A673 (cell line): ENCODE measurements at regions not wholly inside any gene's neighbourhood (a gene's known extent, or its start where the extent isn't known, plus 50 kb on each side); places are given as distances from the start of the nearest gene placed in this dataset.

Experiments used
- BruUV-seq: library from RNA; stranded (reverse); fragments of 400-500 nt; replicated peaks from 2 replicates; lab custom pipeline; 2021; lab: Mats Ljungman, UMichigan
- CTCF ChIA-PET: fragments of 300-600 bp; sonication (Branson Sonifier 250); formaldehyde crosslinking; loops from one replicate; lab custom pipeline; 2022; ENCODE audit warnings: antibody characterized with exemption; lab: Charles Lee
- POLR2A ChIA-PET: fragments of 300-600 bp; sonication (Branson Sonifier 250); formaldehyde crosslinking; loops from one replicate; lab custom pipeline; 2022; ENCODE audit warnings: antibody characterized with exemption; ENCODE audit not compliant: low non-redundant PET; lab: Charles Lee
- DNase-seq: peaks from one replicate; pipeline ENCODE4 v3.0.0-alpha.2; 2015; ENCODE audit warnings: low spot score
- H3K27ac ChIP-seq: fragments of 200-600 bp; sonication (generic); 2 replicates; pipeline ENCODE4 v1.5.1; 2016; ENCODE audit warnings: mixed run types, low read depth, mild to moderate bottlenecking, mixed read lengths, antibody characterized with exemption, low read length; ENCODE audit not compliant: poor library complexity, severe bottlenecking
- H3K27me3 ChIP-seq: fragments of 200-600 bp; sonication (generic); replicated peaks from 2 replicates; pipeline ENCODE4 v1.6.1; 2017; ENCODE audit warnings: mixed run types, low read depth, mild to moderate bottlenecking, mixed read lengths, antibody characterized with exemption, low read length; ENCODE audit not compliant: insufficient read depth, poor library complexity
- H3K36me3 ChIP-seq: fragments of 200-600 bp; sonication (generic); 2 replicates; pipeline ENCODE4 v1.6.1; 2016; ENCODE audit warnings: mixed run types, mild to moderate bottlenecking, mixed read lengths, antibody characterized with exemption, low read length; ENCODE audit not compliant: insufficient read depth, poor library complexity, severe bottlenecking
- H3K4me1 ChIP-seq: fragments of 200-600 bp; sonication (generic); 2 replicates; pipeline ENCODE4 v1.6.1; 2017; ENCODE audit warnings: mixed run types, mild to moderate bottlenecking, mixed read lengths, antibody characterized with exemption, low read length; ENCODE audit not compliant: insufficient read depth, poor library complexity, severe bottlenecking
- H3K4me3 ChIP-seq: fragments of 200-600 bp; sonication (generic); 2 replicates; pipeline ENCODE4 v1.5.1; 2016; ENCODE audit warnings: low read depth, mixed run types, mild to moderate bottlenecking, mixed read lengths, low read length; ENCODE audit not compliant: poor library complexity, severe bottlenecking
- H3K9me3 ChIP-seq: fragments of 200-600 bp; sonication (generic); 2 replicates; pipeline ENCODE4 v1.6.1; 2016; ENCODE audit warnings: mixed run types, low read depth, mild to moderate bottlenecking, mixed read lengths, antibody characterized with exemption, low read length; ENCODE audit not compliant: poor library complexity, severe bottlenecking
- CTCF ChIP-seq: fragments of 300-800, 200-600 bp; sonication (generic); conservative IDR thresholded peaks from 2 replicates; pipeline ENCODE4 v1.5.1; 2017; ENCODE audit warnings: low read depth, mild to moderate bottlenecking, antibody characterized with exemption, low read length, moderate library complexity, mixed read lengths
- EZH2 ChIP-seq: fragments of 200-600 bp; sonication (generic); IDR thresholded peaks from 2 replicates; pipeline ENCODE4 v1.6.1; 2017; ENCODE audit warnings: borderline replicate concordance, low read depth, mild to moderate bottlenecking, mixed read lengths, antibody characterized with exemption, low read length; ENCODE audit not compliant: poor library complexity, severe bottlenecking
- intact Hi-C: fragments of 100-400 bp; cut with micrococcal nuclease; formaldehyde crosslinking; loops from one replicate; pipeline ENCODE4 v1.10.0; 2022; ENCODE audit not compliant: unreplicated experiment

GRCh38 chr12:124440841-124441381, 126.5 kb downstream of the NCOR2 start:
- no peaks in the 10 kb centered on the region for H3K9me3 ChIP-seq
- H3K36me3 ChIP-seq, result peaks cover 19% of the 10 kb centered on the region
- H3K4me3 ChIP-seq, result no peak overlapping the region
- intact Hi-C loops, result no loop called here
- BruUV-seq, result TSS peak; percentile 53
- ChIA-PET POLR2A (no interaction called here), CTCF (no interaction called here)
- H3K27ac ChIP-seq, result peak overlapping the region; percentile 63
- no peak for DNase-seq
- H3K4me1 ChIP-seq, result peaks cover 32% of the 10 kb centered on the region
- H3K27me3 ChIP-seq, result no peaks in the 10 kb centered on the region
- TF ChIP-seq EZH2, result no peak

DNA sequence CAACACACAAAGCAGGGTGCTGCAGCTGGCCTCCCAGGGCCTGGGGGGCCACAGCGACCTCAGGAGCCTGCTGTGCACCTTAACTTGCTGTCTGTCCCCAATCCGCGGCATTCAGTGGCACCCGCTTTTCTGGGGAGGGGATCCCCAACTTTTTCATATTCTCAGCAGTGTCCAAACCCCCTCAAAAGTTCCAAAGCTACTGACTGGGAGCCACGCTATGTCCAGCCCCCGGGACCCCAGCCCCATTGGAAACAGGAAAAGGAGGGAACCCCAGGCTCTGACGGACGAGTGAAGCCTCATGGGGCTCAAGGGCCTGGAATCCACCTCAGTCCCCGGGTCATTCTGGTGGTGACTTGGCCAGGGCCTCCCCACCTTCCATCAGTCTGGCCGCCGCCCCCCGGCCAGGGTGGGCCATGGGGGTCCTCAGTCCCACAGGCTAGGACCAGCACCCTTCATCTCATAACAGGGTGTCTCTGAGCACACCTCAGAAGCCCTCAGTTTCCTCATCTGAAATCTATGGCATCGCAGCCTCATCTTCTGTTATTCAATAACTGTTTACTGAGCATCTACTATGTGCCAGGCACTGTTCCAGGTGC, 127.3 kb downstream of the NCOR2 start:
- DNase-seq, result no peak
- H3K27ac ChIP-seq, result peak overlapping the region; percentile 63
- H3K36me3 ChIP-seq, result peaks cover 19% of the 10 kb centered on the region

GRCh38 chr12:124438437-124439056, 128.9 kb downstream of the NCOR2 start:
- ChIA-PET CTCF (no interaction called here), POLR2A (no interaction called here)
- H3K9me3 ChIP-seq, result no peaks in the 10 kb centered on the region
- DNase-seq, result no peak
- no peaks in the 10 kb centered on the region for H3K27me3 ChIP-seq
- BruUV-seq, result no TSS peak
- peaks cover 9% of the 10 kb centered on the region for H3K36me3 ChIP-seq
- intact Hi-C loops, result no loop called here
- peak overlapping the region; percentile 63 for H3K27ac ChIP-seq
- peaks cover 35% of the 10 kb centered on the region for H3K4me1 ChIP-seq
- no peak overlapping the region for H3K4me3 ChIP-seq
- TF ChIP-seq EZH2, result no peak
- no peak for TF ChIP-seq CTCF

More for the DNA sequence above, 127.3 kb downstream of the NCOR2 start:
- no peaks in the 10 kb centered on the region for H3K27me3 ChIP-seq
- TF ChIP-seq CTCF, result no peak
- no peak for TF ChIP-seq EZH2
- CTCF ChIA-PET, result no interaction called here
- BruUV-seq, result no TSS peak
- peaks cover 27% of the 10 kb centered on the region for H3K4me1 ChIP-seq
- no peak overlapping the region for H3K4me3 ChIP-seq
- intact Hi-C loops, result no loop called here
- POLR2A ChIA-PET, result no interaction called here
- no peaks in the 10 kb centered on the region for H3K9me3 ChIP-seq
